ENCODE measurements at regions not wholly inside any gene's neighbourhood (a gene's known extent, or its start where the extent isn't known, plus 50 kb on each side); places are given as distances from the start of the nearest gene placed in this dataset.

- ChIA-PET CTCF (ENCODE audit: low intra/inter-chr PET ratio) (no interaction called here), POLR2A (no interaction called here)
- no peak overlapping the region for H3K9ac ChIP-seq (ENCODE audit: insufficient read depth in 1 of 2, low read depth in 2 of 2, low read length in 2 of 2)
- no peak overlapping the region for H3K27ac ChIP-seq (ENCODE audit: extremely low read depth, low read depth, low read length)
- H3K4me3 ChIP-seq = no peak overlapping the region
- ATAC-seq (no peak), FAIRE-seq (no peak), DNase-seq (ENCODE audit: extremely low read depth in 1 of 4, low spot score in 3 of 4) (no peak)
- no peak for TF ChIP-seq ZNF707 (CRISPR knock-in tag; conservative IDR thresholded peaks at IDR 0.05)
- TF ChIP-seq HDAC8 (tag; IDR thresholded peaks at IDR 0.05) = no peak
- no peak for TF ChIP-seq PPARD (CRISPR knock-in tag; IDR thresholded peaks at IDR 0.05)
- no peak for TF ChIP-seq SAFB (IDR thresholded peaks at IDR 0.05; ENCODE audit: borderline replicate concordance, low read depth, low read length)
- TF ChIP-seq EWSR1 (IDR thresholded peaks at IDR 0.05; ENCODE audit: borderline replicate concordance, low read depth, partially characterized antibody) = no peak
- no peak for TF ChIP-seq ZSCAN29 (IDR thresholded peaks at IDR 0.05)
- TF ChIP-seq NRF1 (conservative IDR thresholded peaks at IDR 0.05 in 1 of 2, IDR thresholded peaks at IDR 0.05 in 1 of 2) = no peak
- no peak for TF ChIP-seq ZNF282 (CRISPR knock-in tag; IDR thresholded peaks at IDR 0.05)
- no peak for TF ChIP-seq SMARCA4 (IDR thresholded peaks at IDR 0.05)
- no peak for TF ChIP-seq MYBL2 (IDR thresholded peaks at IDR 0.05; ENCODE audit: low read depth)
- no peak for TF ChIP-seq MYBL2 (CRISPR knock-in tag; IDR thresholded peaks at IDR 0.05; ENCODE audit: borderline replicate concordance)
- TF ChIP-seq TAF15 (IDR thresholded peaks at IDR 0.05; ENCODE audit: low read depth, low read length) = no peak
- no peak for TF ChIP-seq SIX5 (IDR thresholded peaks at IDR 0.05; ENCODE audit: borderline replicate concordance in 1 of 2, insufficient read depth in 1 of 2, low read depth in 1 of 2, low read length in 2 of 2)
- no peak for TF ChIP-seq RNF2 (IDR thresholded peaks at IDR 0.05)
- TF ChIP-seq ZEB2 (IDR thresholded peaks at IDR 0.05) = no peak
- TF ChIP-seq NONO (IDR thresholded peaks at IDR 0.05; ENCODE audit: low read depth in 2 of 2, low read length in 1 of 2) = no peak
- no peak for TF ChIP-seq ZNF318 (IDR thresholded peaks at IDR 0.05; ENCODE audit: borderline replicate concordance in 1 of 2, low read depth in 1 of 2)
- WGBS (ENCODE audit: insufficient coverage, low coverage, missing lambda C conversion rate) = 0% methylated on average over 1 of the region's 1 CpG
- intact Hi-C loops (cut with micrococcal nuclease) (no loop called here), in situ Hi-C loops (cut with MboI) (no loop called here)
- H2AFZ ChIP-seq (ENCODE audit: low read depth, low read length) = no peak overlapping the region
- no peaks in the 10 kb centered on the region for H3K9me1 ChIP-seq (ENCODE audit: control insufficient read depth, insufficient read depth, low read length)
- H3K4me2 ChIP-seq (ENCODE audit: insufficient read depth, low read length) = no peak overlapping the region
- H4K20me1 ChIP-seq (replicated peaks; ENCODE audit: control insufficient read depth, insufficient read depth, low read length) = no peaks in the 10 kb centered on the region
- H3K79me2 ChIP-seq (ENCODE audit: control insufficient read depth, insufficient read depth, low read length) = no peaks in the 10 kb centered on the region
- BruUV-seq (replicated peaks) = no TSS peak
- H3K27me3 ChIP-seq (ENCODE audit: control insufficient read depth in 2 of 2, insufficient read depth in 2 of 2, low read length in 2 of 2) = no peaks in the 10 kb centered on the region
- H3K4me1 ChIP-seq (replicated peaks in 1 of 2; ENCODE audit: control insufficient read depth in 2 of 2, insufficient read depth in 2 of 2, low read length in 2 of 2) = no peaks in the 10 kb centered on the region
- H3K9me3 ChIP-seq (replicated peaks; ENCODE audit: control insufficient read depth, insufficient read depth, low read depth, low read length) = 0 out of 2 replicates have a peak, but pooled peaks cover 2% of the 10 kb centered on the region
- H3K36me3 ChIP-seq (ENCODE audit: control insufficient read depth, insufficient read depth, low read length) = no peaks in the 10 kb centered on the region
Observed at GRCh38 chr7:126362746-126363145, 890.0 kb downstream of the GRM8 start.
